C1 segment of cervical spinal cord (tissue), 14 donors: ENCODE measurements at regions not wholly inside any gene's neighbourhood (a gene's known extent, or its start where the extent isn't known, plus 50 kb on each side); places are given as distances from the start of the nearest gene placed in this dataset.

Experiments used
- DNase-seq, 14 donors: peaks; one replicate each; lab custom pipeline; 2025; lab: John Stamatoyannopoulos, UW

GRCh38 chr6:9943026-9943425 lies 471.8 kb downstream of the TFAP2A start:
- DNase-seq = no peak

- DNase-seq = no peak
Observed at GRCh38 chr6:9942131-9942530, 472.7 kb downstream of the TFAP2A start.

DNA sequence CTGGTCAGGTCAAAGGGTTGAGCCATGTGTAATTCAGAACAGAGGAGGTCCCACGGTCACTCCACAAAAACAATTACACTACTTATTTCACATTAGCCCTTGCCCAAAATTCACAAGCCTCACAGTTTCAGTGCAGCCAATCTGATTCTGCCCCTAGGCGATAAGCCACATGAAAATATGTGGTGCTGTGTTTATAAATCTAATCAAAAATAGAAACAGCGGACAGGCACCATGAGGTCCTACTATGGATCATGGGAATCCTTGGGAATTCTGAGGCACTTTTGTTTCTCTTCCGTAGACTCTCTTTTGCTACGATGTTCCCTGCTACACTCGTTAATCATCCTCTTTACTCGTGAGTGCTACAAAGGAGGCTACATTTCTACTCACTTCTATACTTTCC lies 476.1 kb downstream of the TFAP2A start:
- DNase-seq = no peak

GRCh38 chr6:9937031-9937763 lies 477.7 kb downstream of the TFAP2A start:
- DNase-seq = no peak

- no peak for DNase-seq
Observed at GRCh38 chr6:9936551-9936950, 478.3 kb downstream of the TFAP2A start.

GRCh38 chr6:9933677-9934076 lies 481.2 kb downstream of the TFAP2A start:
- no peak for DNase-seq

DNA sequence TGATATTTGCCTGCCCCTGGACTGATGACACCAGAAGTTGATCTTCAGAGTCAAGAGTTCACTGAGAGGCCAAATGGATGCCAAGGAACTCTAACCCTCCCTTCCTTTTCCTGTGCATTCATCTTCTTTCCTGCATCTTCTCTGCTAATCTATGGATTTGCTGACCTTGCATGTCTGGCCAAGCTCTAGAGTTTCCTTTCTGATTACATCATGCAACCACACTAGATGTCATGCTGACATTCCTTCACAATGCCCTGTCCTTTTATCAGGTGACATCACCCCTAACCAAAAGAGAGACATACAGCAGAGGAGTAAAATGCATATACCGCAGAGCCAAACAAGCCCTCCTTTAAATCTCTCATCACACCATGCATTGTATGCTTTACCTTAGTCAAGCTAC lies 487.6 kb downstream of the TFAP2A start:
- DNase-seq = no peak

GRCh38 chr6:9924971-9925370 lies 489.9 kb downstream of the TFAP2A start:
- no peak for DNase-seq

GRCh38 chr6:9921366-9921765 lies 493.5 kb downstream of the TFAP2A start:
- DNase-seq = no peak

GRCh38 chr6:9914951-9915350 lies 499.9 kb downstream of the TFAP2A start:
- no peak for DNase-seq

- no peak for DNase-seq
Observed at GRCh38 chr6:9901376-9901775, 513.5 kb downstream of the TFAP2A start.

DNA sequence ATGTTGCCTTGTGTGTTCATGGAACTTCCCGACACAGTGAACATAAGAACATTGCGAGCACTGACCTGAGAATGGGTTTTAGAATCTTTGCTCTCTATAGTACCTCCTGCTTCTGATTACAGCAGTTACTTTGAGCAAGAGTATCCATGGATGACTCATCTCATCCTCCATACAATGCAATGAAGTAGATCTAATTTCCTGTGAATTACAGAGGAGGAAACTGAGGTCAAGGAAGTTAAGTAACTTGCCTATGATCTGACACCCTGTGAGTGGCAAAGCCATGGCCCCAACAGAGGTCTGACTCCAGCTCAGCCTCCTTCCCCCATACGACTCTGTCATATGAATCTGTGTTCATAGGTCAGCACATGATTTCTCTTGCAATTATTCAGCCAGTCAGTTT lies 518.1 kb downstream of the TFAP2A start:
- DNase-seq = no peak

DNA sequence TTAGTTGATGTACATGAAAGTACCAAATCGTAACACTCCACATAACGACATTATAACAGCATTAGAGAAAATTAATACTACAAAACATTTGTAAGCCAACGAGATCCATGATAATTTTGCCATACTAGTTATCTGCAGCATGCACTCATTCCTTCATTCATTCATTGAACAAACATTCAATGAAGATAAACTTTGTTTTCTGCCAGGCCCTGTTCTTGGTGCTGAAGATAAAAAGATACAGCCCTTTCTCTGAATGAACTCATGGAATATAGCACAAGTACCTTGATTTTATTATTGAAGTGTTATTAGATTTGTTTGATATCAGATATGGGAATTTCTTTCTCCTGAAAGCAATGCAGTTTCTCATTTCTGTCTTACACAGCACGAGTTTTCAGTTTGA lies 524.0 kb downstream of the TFAP2A start:
- no peak for DNase-seq

DNA sequence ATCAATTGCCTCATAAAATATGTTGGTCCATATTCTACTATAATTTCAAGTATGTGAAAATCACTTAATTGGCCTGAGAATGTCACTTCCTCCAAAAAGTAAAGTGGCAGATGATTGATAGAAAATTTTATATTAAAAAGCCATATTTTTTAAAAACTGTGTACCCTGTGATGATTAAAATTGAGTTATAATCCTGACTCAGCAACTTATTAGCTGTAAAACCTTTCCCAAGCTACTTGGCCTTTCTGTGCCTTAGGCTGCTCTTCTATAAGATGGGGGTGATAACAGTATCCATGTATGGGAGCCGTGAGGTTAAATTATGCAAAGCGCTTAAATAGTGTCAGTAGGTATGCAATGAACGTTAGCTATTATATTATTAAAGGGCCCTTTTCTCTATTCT lies 524.4 kb downstream of the TFAP2A start:
- no peak for DNase-seq

DNA sequence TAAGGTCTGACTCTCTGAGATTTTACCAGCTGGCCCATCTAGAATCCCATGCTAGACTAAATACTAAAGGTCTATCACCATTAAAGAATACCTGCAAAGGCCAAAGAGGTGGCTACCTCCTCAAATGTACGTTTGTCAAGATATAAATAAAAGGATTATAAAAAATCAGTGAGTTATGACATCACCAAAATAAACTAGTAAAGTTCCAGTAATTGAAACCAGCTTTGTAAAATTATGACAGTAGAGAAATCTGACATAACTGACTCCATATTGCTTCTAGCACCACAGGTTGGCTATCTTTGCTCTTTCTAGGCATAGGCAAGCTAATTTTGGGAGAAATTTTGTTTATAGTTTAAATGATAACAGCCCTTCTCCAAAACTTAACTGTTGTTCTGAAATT lies 536.3 kb downstream of the TFAP2A start:
- no peak for DNase-seq

GRCh38 chr6:9875605-9876353 lies 539.1 kb downstream of the TFAP2A start:
- no peak for DNase-seq

GRCh38 chr6:9862603-9863167 lies 552.2 kb downstream of the TFAP2A start:
- DNase-seq = no peak

DNA sequence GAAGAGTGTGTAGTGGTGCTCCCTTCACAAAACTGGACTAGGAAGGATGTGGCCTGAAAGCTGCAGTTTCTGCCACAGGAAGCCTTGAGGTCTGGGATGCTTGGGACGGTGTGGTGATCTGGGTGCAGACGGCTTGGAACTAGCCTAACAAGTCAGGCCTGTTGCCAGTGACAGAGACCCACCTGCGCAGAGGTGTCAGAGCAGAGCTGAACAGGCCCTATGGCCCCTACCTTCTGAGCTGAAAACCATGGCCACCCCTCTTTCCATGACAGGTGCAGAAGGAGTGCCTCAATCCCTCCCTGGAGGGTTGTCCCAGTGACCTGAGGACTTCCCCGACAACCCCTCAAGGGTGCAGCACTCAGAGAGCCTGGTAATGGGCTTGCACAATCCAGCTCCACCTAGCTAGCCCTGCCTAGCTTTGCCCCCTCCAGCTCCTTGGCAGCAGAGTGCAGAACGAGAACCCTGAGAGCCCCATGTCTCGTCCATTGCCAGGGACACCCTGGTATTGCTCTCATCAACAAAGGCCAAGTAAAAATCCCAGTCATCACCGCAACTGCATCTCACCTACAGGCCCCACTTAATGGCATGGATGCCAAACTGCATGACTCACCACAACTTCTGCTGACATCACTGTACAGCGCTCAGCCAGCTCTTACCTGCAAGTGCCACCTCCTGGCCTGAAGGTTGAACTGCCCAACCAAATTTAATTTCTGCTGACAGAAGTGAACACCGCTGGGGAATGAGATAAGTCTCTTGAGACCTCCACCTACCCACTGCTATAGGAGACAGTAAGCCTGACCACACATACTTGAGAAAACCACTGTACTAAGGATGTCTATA lies 563.1 kb downstream of the TFAP2A start:
- DNase-seq = no peak

GRCh38 chr6:9851006-9851405 lies 563.9 kb downstream of the TFAP2A start:
- no peak for DNase-seq

GRCh38 chr6:9848094-9848493 lies 566.8 kb downstream of the TFAP2A start:
- DNase-seq = no peak

- DNase-seq = no peak
Observed at GRCh38 chr6:9841886-9842725, 572.8 kb downstream of the TFAP2A start.
